Adrenal gland (tissue), 5 donors: ENCODE measurements at regions not wholly inside any gene's neighbourhood (a gene's known extent, or its start where the extent isn't known, plus 50 kb on each side); places are given as distances from the start of the nearest gene placed in this dataset.

Source experiments
- CTCF ChIP-seq, 6 experiments: fragments of 450-650 bp in 4 of 6; fragments of 200-600 bp in 2 of 6; sonication (generic) in 1 of 6; IDR thresholded peaks; 1 replicate in 5 of 6; 2 replicates in 1 of 6; pipeline versions ENCODE4 v1.5.1 to v1.8.0; 2016 to 2021; ENCODE audit warnings: antibody characterized with exemption in 6 of 6, mild to moderate bottlenecking in 2 of 6, moderate library complexity in 1 of 6
- POLR2A ChIP-seq, 2 donors: fragments of 450-650 bp; IDR thresholded peaks; one replicate each; pipeline ENCODE4 v1.6.1; 2017; ENCODE audit warnings: antibody characterized with exemption in 2 of 2, mild to moderate bottlenecking in 2 of 2, moderate library complexity in 1 of 2
- donor health status: DM: no; HTN: no; CAD: no.

GRCh38 chr1:232447125-232447524 lies 182.8 kb downstream of the SIPA1L2 start:
- TF ChIP-seq CTCF (IDR thresholded peaks at IDR 0.05) (no peak), POLR2A (IDR thresholded peaks at IDR 0.05) (no peak)
